Smooth muscle cell (in vitro differentiated cells): ENCODE measurements at regions not wholly inside any gene's neighbourhood (a gene's known extent, or its start where the extent isn't known, plus 50 kb on each side); places are given as distances from the start of the nearest gene placed in this dataset.

Experiments
- DNase-seq: peaks from one replicate; lab custom pipeline; 2025; ENCODE audit not compliant: unreplicated experiment; lab: John Stamatoyannopoulos, UW
- H2AFZ ChIP-seq: fragments of 200-600 bp; sonication (generic); 2 replicates; pipeline ENCODE4 v1.6.0; 2016; ENCODE audit warnings: antibody characterized with exemption, low read depth, mild to moderate bottlenecking
- H3F3A ChIP-seq: fragments of 200-600 bp; sonication (generic); 2 replicates; pipeline ENCODE4 v1.6.0; 2017; ENCODE audit warnings: antibody characterized with exemption, low read depth
- H3K27ac ChIP-seq: fragments of 200-600 bp; sonication (generic); 2 replicates; pipeline ENCODE4 v1.5.1; 2016; ENCODE audit warnings: low read depth, mild to moderate bottlenecking
- H3K27me3 ChIP-seq: fragments of 200-600 bp; sonication (generic); 2 replicates; pipeline ENCODE4 v1.6.1; 2016; ENCODE audit warnings: low read depth, mild to moderate bottlenecking
- H3K36me3 ChIP-seq: fragments of 200-600 bp; sonication (generic); 2 replicates; pipeline ENCODE4 v1.5.1; 2016; ENCODE audit warnings: low read depth
- H3K4me1 ChIP-seq: fragments of 200-600 bp; sonication (generic); 2 replicates; pipeline ENCODE4 v1.5.1; 2016; ENCODE audit warnings: low read depth
- H3K4me2 ChIP-seq: fragments of 200-600 bp; sonication (generic); 2 replicates; pipeline ENCODE4 v1.6.0; 2016; ENCODE audit warnings: mild to moderate bottlenecking
- H3K4me3 ChIP-seq: fragments of 200-600 bp; sonication (generic); 2 replicates; pipeline ENCODE4 v1.5.1; 2016; ENCODE audit warnings: mild to moderate bottlenecking
- H3K79me2 ChIP-seq: fragments of 200-600 bp; sonication (generic); 2 replicates; pipeline ENCODE4 v1.6.0; 2016; ENCODE audit warnings: low read depth, mild to moderate bottlenecking
- H3K9ac ChIP-seq: fragments of 200-600 bp; sonication (generic); 2 replicates; pipeline ENCODE4 v1.6.0; 2016; ENCODE audit warnings: low read depth
- H3K9me3 ChIP-seq: fragments of 200-600 bp; sonication (generic); replicated peaks from 2 replicates; pipeline ENCODE4 v1.5.1; 2016; ENCODE audit warnings: low read depth
- H4K20me1 ChIP-seq: fragments of 200-600 bp; sonication (generic); 2 replicates; pipeline ENCODE4 v1.6.0; 2016; ENCODE audit warnings: low read depth
- WGBS: methylation state at CpG from one replicate; pipeline ENCODE4 v1.1.7; 2016; ENCODE audit warnings: low lambda C conversion rate; 5-methylcytosine and 5-hydroxymethylcytosine counted together
- TF ChIP-seq, protein P1 (sequence below): fragments of 200-600 bp; sonication (generic); IDR thresholded peaks from 2 replicates; pipeline ENCODE4 v1.5.1; 2017; ENCODE audit warnings: borderline replicate concordance, mild to moderate bottlenecking, antibody characterized with exemption; ENCODE audit not compliant: insufficient read depth, poor library complexity, severe bottlenecking

DNA sequence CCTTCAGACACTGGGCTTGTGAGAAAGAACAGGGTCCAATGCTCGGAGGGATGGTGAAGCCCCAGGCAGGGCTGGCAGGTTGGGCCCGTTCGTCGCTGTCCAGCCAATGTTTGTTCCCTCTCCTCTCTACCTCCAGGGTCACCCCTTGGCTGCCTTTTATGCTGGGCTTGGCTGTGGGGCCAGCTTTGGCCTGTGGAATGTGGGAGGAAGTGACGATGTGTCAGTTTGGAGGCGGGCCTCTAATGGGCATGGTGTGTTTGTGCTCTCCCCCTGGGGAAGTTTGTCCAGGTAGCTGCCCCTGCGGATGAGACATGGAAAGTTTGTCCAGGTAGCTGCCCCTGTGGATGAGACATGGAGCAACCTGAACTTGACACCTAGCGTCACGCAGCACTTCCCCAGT, 236.7 kb downstream of the GLRX3 start:
- Histone ChIP-seq H3K4me1 (no peaks in the 10 kb centered on the region), H3F3A (no peaks in the 10 kb centered on the region), H4K20me1 (no peaks in the 10 kb centered on the region), H3K27me3 (peaks cover 21% of the 10 kb centered on the region), H2AFZ (no peak overlapping the region), H3K9ac (no peak overlapping the region), H3K4me2 (no peak overlapping the region), H3K36me3 (no peaks in the 10 kb centered on the region), H3K79me2 (no peaks in the 10 kb centered on the region), H3K4me3 (no peak overlapping the region), H3K9me3 (no peaks in the 10 kb centered on the region), H3K27ac (no peak overlapping the region)
- no peak for DNase-seq
- WGBS: 80% methylated on average over 9 of the region's 9 CpGs
- TF ChIP-seq, protein P1, sequence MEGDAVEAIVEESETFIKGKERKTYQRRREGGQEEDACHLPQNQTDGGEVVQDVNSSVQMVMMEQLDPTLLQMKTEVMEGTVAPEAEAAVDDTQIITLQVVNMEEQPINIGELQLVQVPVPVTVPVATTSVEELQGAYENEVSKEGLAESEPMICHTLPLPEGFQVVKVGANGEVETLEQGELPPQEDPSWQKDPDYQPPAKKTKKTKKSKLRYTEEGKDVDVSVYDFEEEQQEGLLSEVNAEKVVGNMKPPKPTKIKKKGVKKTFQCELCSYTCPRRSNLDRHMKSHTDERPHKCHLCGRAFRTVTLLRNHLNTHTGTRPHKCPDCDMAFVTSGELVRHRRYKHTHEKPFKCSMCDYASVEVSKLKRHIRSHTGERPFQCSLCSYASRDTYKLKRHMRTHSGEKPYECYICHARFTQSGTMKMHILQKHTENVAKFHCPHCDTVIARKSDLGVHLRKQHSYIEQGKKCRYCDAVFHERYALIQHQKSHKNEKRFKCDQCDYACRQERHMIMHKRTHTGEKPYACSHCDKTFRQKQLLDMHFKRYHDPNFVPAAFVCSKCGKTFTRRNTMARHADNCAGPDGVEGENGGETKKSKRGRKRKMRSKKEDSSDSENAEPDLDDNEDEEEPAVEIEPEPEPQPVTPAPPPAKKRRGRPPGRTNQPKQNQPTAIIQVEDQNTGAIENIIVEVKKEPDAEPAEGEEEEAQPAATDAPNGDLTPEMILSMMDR: no peak

DNA sequence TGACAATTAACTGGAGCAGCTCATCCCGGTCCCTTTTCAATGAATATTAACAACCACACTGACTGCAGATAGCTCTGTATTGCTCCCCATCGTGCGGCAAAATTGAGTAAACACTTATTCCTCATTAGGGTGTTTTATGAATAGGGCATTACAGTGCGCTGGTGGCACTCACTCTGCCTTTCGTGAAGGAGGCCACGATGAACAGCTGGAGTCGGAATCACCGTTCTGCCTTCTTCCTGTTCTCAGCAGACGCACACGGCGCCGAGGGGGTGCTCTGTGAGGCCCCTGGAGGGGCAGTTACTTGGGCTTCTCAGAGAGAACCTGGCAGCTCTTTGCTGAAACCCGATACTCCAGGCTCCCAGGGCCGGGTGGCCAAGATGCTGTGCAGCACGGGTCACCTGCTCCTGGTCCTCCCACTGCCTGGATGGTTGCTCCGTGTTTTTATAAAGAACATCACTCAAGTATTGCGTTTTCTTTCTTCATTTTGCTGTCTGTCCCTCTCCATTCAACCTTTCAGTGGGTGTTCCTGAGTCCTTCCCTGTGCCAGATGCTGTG, 241.9 kb downstream of the GLRX3 start:
- H3K4me2 ChIP-seq: no peak overlapping the region
- H3K27ac ChIP-seq: no peak overlapping the region
- H4K20me1 ChIP-seq: no peaks in the 10 kb centered on the region
- no peaks in the 10 kb centered on the region for H3K79me2 ChIP-seq
- no peaks in the 10 kb centered on the region for H3K27me3 ChIP-seq
- no peak overlapping the region for H3K4me3 ChIP-seq
- H3F3A ChIP-seq: no peaks in the 10 kb centered on the region
- TF ChIP-seq, protein P1: no peak
- WGBS: 90% methylated on average over 17 of the region's 17 CpGs
- no peaks in the 10 kb centered on the region for H3K36me3 ChIP-seq
- H3K9ac ChIP-seq: no peak overlapping the region
- H3K9me3 ChIP-seq: no peaks in the 10 kb centered on the region
- no peak overlapping the region for H2AFZ ChIP-seq
- DNase-seq: no peak
- no peaks in the 10 kb centered on the region for H3K4me1 ChIP-seq

DNA sequence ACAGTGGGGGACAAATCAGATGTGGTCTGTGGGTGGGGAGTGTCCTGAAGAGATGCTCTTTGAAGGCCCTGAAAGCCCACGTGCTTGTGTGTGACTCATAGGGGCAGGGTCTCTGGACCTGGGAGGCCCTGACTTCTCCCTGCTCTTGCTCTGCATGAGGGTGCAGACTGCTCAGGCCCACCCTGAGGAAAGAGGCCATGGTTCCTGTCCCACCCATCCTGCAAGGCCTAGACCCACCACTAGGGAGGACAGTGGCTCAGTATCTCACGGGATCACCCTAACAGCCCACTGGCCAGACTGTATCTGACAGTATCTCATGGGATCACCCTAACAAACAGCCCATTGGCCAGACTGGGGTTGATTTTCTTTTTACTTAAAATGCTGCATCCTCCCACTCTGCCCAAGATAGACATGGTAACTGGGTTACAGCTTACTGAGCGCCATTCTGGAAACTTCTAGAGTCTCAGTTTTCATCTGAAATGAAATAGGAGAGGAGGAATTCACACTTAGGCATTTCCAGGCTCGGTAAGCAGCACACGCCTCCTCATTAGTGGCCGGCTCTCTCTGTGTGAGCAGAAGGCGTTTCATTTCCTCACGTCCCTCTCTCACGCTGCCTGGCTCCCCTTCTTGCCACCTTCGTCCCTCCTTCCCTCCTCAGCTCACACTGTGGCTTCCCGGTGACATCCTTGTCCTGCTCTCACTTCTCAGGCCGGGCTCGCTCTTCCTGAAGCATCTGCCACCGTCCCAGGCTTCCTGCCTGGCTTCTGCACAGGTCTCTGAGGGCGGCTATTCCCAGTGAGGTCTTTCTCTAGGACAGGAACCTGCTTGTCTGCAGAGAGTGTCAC, 242.6 kb downstream of the GLRX3 start:
- no peak for DNase-seq
- no peaks in the 10 kb centered on the region for H3K9me3 ChIP-seq
- H3F3A ChIP-seq: no peaks in the 10 kb centered on the region
- H2AFZ ChIP-seq: no peak overlapping the region
- TF ChIP-seq, protein P1: peak; percentile 7
- no peak overlapping the region for H3K27ac ChIP-seq
- 67% methylated on average over 15 of the region's 15 CpGs for WGBS
- no peak overlapping the region for H3K9ac ChIP-seq
- no peak overlapping the region for H3K4me3 ChIP-seq
- H3K4me2 ChIP-seq: no peak overlapping the region
- H3K79me2 ChIP-seq: no peaks in the 10 kb centered on the region
- no peaks in the 10 kb centered on the region for H3K36me3 ChIP-seq
- no peaks in the 10 kb centered on the region for H3K4me1 ChIP-seq
- no peaks in the 10 kb centered on the region for H4K20me1 ChIP-seq
- no peaks in the 10 kb centered on the region for H3K27me3 ChIP-seq
